Karpas-422 (cell line): ENCODE measurements at regions not wholly inside any gene's neighbourhood (a gene's known extent, or its start where the extent isn't known, plus 50 kb on each side); places are given as distances from the start of the nearest gene placed in this dataset.

Experiments used
- DNase-seq: peaks from one replicate; pipeline ENCODE4 v3.0.0-alpha.2; 2015
- H2AFZ ChIP-seq: fragments of 200-600 bp; sonication (generic); 2 replicates; pipeline ENCODE4 v1.6.1; 2014; ENCODE audit warnings: antibody characterized with exemption, low read length, mixed read lengths
- H3K27ac ChIP-seq: fragments of 200-600 bp; sonication (generic); 2 replicates; pipeline ENCODE4 v1.5.1; 2014; ENCODE audit warnings: mild to moderate bottlenecking, low read length, moderate library complexity
- H3K27me3 ChIP-seq: fragments of 200-600 bp; sonication (generic); 2 replicates; pipeline ENCODE4 v1.6.1; 2014; ENCODE audit warnings: low read length, mixed read lengths
- H3K36me3 ChIP-seq: fragments of 200-600 bp; sonication (generic); 2 replicates; pipeline ENCODE4 v1.6.1; 2014; ENCODE audit warnings: low read length, mixed read lengths; ENCODE audit not compliant: insufficient read depth
- H3K4me1 ChIP-seq: fragments of 200-600 bp; sonication (generic); 2 replicates; pipeline ENCODE4 v1.6.1; 2014; ENCODE audit warnings: mild to moderate bottlenecking, low read length, mixed read lengths
- H3K4me2 ChIP-seq: fragments of 200-600 bp; sonication (generic); 2 replicates; pipeline ENCODE4 v1.6.1; 2014; ENCODE audit warnings: low read length, low read depth, mild to moderate bottlenecking; ENCODE audit not compliant: poor library complexity, severe bottlenecking
- H3K4me3 ChIP-seq: fragments of 200-600 bp; sonication (generic); 2 replicates; pipeline ENCODE4 v1.5.1; 2014; ENCODE audit warnings: mild to moderate bottlenecking, antibody characterized with exemption, low read length, mixed read lengths
- H3K79me2 ChIP-seq: fragments of 200-600 bp; sonication (generic); 2 replicates; pipeline ENCODE4 v1.6.1; 2014; ENCODE audit warnings: mild to moderate bottlenecking, low read length, mixed read lengths
- H3K9ac ChIP-seq: fragments of 200-600 bp; sonication (generic); 2 replicates; pipeline ENCODE4 v1.6.0; 2014; ENCODE audit warnings: low read length
- H3K9me2 ChIP-seq: fragments of 200-600 bp; sonication (generic), shearing (Covaris generic); replicated peaks from 2 replicates; pipeline ENCODE4 v1.6.0; 2014; ENCODE audit warnings: mild to moderate bottlenecking, low read length, moderate library complexity; ENCODE audit not compliant: insufficient read depth
- H3K9me3 ChIP-seq: fragments of 300-700, 200-600 bp; sonication (generic); 2 replicates; pipeline ENCODE4 v1.6.1; 2014; ENCODE audit warnings: low read length, mixed read lengths
- H4K20me1 ChIP-seq: fragments of 200-600 bp; sonication (generic); 2 replicates; pipeline ENCODE4 v1.6.1; 2014; ENCODE audit warnings: mild to moderate bottlenecking, antibody characterized with exemption, low read length, low read depth; ENCODE audit not compliant: insufficient read depth

DNA sequence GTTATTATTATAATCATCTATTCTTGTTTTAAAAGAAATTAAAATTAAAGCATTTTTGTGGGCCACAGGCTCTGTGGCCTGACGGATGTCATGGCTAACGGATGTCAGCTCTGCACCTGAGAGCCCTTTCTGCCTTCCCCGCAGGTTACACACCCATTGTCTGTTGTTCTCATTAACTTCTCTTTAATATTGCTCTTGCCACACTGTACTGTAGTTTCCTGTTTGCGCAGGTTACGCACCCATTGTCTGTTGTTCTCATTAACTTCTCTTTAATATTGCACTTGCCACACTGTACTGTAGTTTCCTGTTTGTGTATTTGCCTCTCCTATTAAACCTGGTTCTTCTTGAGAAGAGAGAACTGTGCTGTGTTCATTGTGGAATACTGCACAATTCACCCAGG lies 294.4 kb upstream of the PLXNA2 start:
- H3K4me2 ChIP-seq, result no peak overlapping the region
- H3K9me2 ChIP-seq, result no peaks in the 10 kb centered on the region
- no peaks in the 10 kb centered on the region for H3K27me3 ChIP-seq
- DNase-seq, result no peak
- no peaks in the 10 kb centered on the region for H3K4me1 ChIP-seq
- no peak overlapping the region for H2AFZ ChIP-seq
- no peaks in the 10 kb centered on the region for H3K79me2 ChIP-seq
- H4K20me1 ChIP-seq, result no peaks in the 10 kb centered on the region
- H3K27ac ChIP-seq, result no peak overlapping the region
- H3K4me3 ChIP-seq, result no peak overlapping the region
- H3K9ac ChIP-seq, result no peak overlapping the region
- no peaks in the 10 kb centered on the region for H3K36me3 ChIP-seq
- H3K9me3 ChIP-seq, result no peaks in the 10 kb centered on the region

DNA sequence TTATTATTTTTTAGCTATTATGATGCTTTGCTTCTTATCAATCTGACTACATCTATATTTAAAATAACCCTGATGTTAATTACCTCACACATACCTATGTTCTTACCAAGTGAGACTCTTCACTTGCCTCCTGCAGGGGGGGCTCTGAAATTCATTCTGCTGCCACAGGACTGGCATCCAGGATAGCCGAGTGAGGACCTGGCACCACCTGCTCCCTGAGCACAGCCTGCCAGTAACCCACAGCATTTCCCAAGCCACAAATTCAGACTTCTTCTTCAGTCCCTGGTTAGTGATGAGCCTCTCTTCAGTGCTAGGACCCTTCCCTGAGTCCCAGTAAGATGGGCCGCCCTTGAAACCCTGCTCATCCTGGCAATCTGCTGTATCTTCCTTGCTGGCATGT lies 296.5 kb upstream of the PLXNA2 start:
- Histone ChIP-seq H3K4me2 (no peak overlapping the region), H3K9me2 (no peaks in the 10 kb centered on the region), H4K20me1 (no peaks in the 10 kb centered on the region), H3K9ac (no peak overlapping the region), H3K27ac (no peak overlapping the region), H3K4me3 (no peak overlapping the region), H3K36me3 (no peaks in the 10 kb centered on the region), H3K79me2 (no peaks in the 10 kb centered on the region), H3K9me3 (no peaks in the 10 kb centered on the region), H3K27me3 (no peaks in the 10 kb centered on the region), H3K4me1 (no peaks in the 10 kb centered on the region), H2AFZ (no peak overlapping the region)
- no peak for DNase-seq

DNA sequence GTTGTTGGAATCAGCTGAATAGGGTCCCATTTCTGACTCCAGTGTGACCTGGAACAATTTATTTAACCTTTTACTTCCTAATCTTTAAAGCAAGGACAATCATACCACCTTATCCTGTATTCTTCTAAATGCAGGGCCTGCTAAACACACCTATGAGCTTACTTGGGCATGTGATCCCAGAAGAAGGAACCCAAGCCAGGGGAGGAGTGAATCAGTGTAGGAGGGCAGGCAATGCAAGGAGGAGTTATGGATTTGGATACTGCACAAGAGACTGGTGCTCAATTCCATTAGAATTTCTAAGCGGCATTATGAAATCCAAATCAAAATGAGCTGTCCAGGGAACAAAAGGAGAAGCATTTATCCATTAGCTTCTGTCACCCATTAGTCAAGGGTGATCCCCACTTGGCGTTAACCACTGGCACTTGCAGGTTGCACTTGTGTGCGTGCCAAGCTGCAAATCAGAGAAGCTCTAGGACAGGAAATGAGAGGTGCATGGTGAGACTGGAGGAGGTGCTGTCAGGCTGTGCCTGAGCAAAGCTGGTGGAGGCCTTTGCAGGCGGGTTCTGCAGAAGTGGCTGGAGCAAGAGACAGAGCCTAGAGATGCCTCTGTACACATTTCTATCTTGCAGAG lies 297.2 kb upstream of the PLXNA2 start:
- H3K79me2 ChIP-seq, result no peaks in the 10 kb centered on the region
- no peak overlapping the region for H2AFZ ChIP-seq
- no peaks in the 10 kb centered on the region for H3K4me1 ChIP-seq
- no peak for DNase-seq
- no peak overlapping the region for H3K4me2 ChIP-seq
- H3K9me2 ChIP-seq, result no peaks in the 10 kb centered on the region
- H3K27me3 ChIP-seq, result no peaks in the 10 kb centered on the region
- no peaks in the 10 kb centered on the region for H3K36me3 ChIP-seq
- no peaks in the 10 kb centered on the region for H4K20me1 ChIP-seq
- H3K27ac ChIP-seq, result no peak overlapping the region
- H3K9me3 ChIP-seq, result no peaks in the 10 kb centered on the region
- H3K4me3 ChIP-seq, result no peak overlapping the region
- H3K9ac ChIP-seq, result no peak overlapping the region

DNA sequence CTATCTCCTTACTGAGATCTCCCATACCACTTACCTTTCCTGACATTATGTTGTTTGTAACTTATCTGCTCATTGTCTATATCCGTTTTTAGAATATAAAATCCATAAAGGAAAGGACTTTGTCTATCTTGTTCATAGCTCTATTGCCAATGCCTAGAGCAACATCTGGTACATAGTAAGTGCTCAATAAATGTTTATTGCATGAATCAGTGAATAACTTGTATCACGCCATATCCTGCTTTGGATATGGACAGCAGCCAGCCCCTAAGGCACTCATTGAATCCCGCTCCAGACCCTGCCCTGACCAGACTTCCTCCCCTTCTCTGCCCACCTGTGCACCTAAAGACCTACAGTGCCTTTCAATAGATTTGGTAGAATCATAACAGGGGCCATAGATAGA lies 298.1 kb upstream of the PLXNA2 start:
- no peak for DNase-seq
- Histone ChIP-seq H3K36me3 (no peaks in the 10 kb centered on the region), H3K4me2 (no peak overlapping the region), H2AFZ (no peak overlapping the region), H3K9ac (no peak overlapping the region), H3K27ac (no peak overlapping the region), H3K4me1 (no peaks in the 10 kb centered on the region), H3K79me2 (no peaks in the 10 kb centered on the region), H3K9me2 (no peaks in the 10 kb centered on the region), H3K9me3 (no peaks in the 10 kb centered on the region), H4K20me1 (no peaks in the 10 kb centered on the region), H3K27me3 (no peaks in the 10 kb centered on the region), H3K4me3 (no peak overlapping the region)

DNA sequence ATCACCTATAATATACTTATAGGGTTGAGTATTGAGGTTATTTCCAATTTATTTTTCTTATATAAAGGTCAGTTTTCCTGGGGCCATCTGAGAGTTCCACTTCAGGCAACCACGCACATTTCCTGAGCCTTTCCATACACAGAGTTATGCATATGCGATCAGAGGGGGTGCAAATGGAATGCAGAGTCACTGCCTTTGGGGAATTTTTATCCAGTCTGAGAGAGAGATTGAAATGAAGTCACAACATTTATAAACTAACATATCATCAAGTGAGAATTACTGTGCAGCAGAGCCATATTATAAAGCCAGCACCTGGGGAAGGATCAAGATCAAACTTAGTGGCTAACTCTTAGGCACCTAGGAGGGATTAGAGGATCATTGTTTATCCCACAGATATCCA lies 299.9 kb upstream of the PLXNA2 start:
- H3K4me2 ChIP-seq, result no peak overlapping the region
- H3K9ac ChIP-seq, result no peak overlapping the region
- no peaks in the 10 kb centered on the region for H3K9me3 ChIP-seq
- no peaks in the 10 kb centered on the region for H3K36me3 ChIP-seq
- no peak overlapping the region for H3K27ac ChIP-seq
- no peaks in the 10 kb centered on the region for H3K79me2 ChIP-seq
- no peak for DNase-seq
- no peaks in the 10 kb centered on the region for H4K20me1 ChIP-seq
- H2AFZ ChIP-seq, result no peak overlapping the region
- H3K4me1 ChIP-seq, result no peaks in the 10 kb centered on the region
- H3K27me3 ChIP-seq, result no peaks in the 10 kb centered on the region
- no peak overlapping the region for H3K4me3 ChIP-seq
- no peaks in the 10 kb centered on the region for H3K9me2 ChIP-seq

DNA sequence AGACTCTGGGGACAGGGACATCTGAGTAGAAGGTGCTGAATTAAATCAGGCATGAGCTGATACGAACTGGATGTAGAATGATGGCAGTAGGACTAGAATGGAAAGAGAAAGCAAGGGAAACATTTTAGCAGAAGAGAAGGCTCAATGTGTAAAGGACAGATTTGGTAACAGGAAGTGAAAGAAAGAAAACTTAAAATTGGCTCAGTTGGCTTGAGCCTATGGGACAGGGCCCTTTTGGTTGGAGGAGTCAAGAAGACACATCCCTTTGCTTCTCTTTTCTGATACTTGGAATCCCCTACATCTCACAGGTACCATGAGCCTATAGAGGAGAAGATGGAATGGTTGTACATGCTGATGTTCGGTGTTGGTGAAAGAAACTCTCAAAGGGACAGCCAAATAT lies 300.6 kb upstream of the PLXNA2 start:
- DNase-seq, result no peak
- Histone ChIP-seq H3K36me3 (no peaks in the 10 kb centered on the region), H3K4me3 (no peak overlapping the region), H3K79me2 (no peaks in the 10 kb centered on the region), H3K9ac (no peak overlapping the region), H3K4me2 (no peak overlapping the region), H2AFZ (no peak overlapping the region), H3K27me3 (no peaks in the 10 kb centered on the region), H3K27ac (no peak overlapping the region), H3K9me3 (no peaks in the 10 kb centered on the region), H4K20me1 (no peaks in the 10 kb centered on the region), H3K4me1 (no peaks in the 10 kb centered on the region), H3K9me2 (no peaks in the 10 kb centered on the region)

DNA sequence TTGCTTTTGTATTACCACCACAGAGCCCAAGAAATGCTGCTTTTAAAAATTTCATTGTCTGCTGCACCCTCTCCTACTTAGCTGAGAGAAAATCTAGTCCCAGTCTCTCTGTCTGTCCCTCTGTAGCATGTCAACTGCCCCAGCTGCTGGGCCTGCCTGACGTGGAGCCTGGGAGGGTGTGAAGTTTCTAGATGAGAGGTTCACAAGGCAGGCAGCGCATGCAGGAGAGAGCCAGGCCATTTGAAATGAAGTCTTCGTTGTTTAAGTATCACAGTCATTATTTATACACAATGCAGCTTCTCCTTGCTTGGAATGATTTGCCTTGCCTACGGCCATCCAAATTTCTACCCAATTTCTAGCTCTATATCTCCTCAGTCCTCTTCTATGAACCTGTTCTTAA lies 306.8 kb upstream of the PLXNA2 start:
- Histone ChIP-seq H3K36me3 (no peaks in the 10 kb centered on the region), H3K9me2 (no peaks in the 10 kb centered on the region), H3K4me2 (no peak overlapping the region), H2AFZ (no peak overlapping the region), H3K9ac (no peak overlapping the region), H4K20me1 (no peaks in the 10 kb centered on the region), H3K9me3 (no peaks in the 10 kb centered on the region), H3K27me3 (no peaks in the 10 kb centered on the region), H3K4me3 (no peak overlapping the region), H3K79me2 (no peaks in the 10 kb centered on the region), H3K4me1 (no peaks in the 10 kb centered on the region), H3K27ac (no peak overlapping the region)
- DNase-seq, result no peak

DNA sequence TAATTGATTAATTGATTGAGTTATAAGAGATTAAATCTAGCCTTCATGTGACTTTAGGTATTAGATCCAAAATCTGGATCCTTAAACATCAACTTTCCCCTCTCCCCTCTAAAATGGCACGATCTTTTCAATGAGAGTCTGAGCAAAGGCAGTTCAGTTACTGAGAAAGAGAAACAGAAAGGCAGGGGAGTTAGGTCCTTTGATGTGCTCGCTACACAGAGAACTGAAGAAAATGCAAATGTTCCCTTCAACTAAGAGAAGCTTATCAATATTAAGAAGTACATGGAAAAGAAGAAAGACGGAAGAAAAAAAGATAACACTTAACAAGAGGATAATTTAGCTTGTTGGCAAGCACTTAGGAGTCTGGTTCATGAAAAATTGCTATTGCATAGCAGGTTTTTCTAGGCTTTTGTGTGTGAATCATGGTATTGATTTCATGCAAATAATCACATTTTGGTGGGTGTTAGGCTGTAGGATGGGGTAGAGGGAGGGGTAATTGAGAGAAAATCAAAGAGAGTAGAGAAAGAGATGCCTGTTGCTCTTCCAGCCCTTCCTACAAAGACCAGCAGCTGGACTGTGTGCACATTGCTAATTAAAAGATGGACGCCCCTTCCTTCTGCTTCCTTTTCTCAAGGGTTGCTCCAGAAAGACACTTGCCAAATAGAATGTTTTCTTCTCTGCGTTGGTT lies 307.6 kb upstream of the PLXNA2 start:
- no peaks in the 10 kb centered on the region for H3K36me3 ChIP-seq
- DNase-seq, result no peak
- no peaks in the 10 kb centered on the region for H3K27me3 ChIP-seq
- H4K20me1 ChIP-seq, result no peaks in the 10 kb centered on the region
- no peak overlapping the region for H3K9ac ChIP-seq
- H3K79me2 ChIP-seq, result no peaks in the 10 kb centered on the region
- H2AFZ ChIP-seq, result no peak overlapping the region
- H3K9me2 ChIP-seq, result no peaks in the 10 kb centered on the region
- no peak overlapping the region for H3K27ac ChIP-seq
- no peaks in the 10 kb centered on the region for H3K9me3 ChIP-seq
- H3K4me1 ChIP-seq, result no peaks in the 10 kb centered on the region
- no peak overlapping the region for H3K4me3 ChIP-seq
- H3K4me2 ChIP-seq, result no peak overlapping the region
